CD4-positive, alpha-beta T cell (primary cell): ENCODE measurements at regions not wholly inside any gene's neighbourhood (a gene's known extent, or its start where the extent isn't known, plus 50 kb on each side); places are given as distances from the start of the nearest gene placed in this dataset.

Source experiments
- ATAC-seq: fragments of 200-7000 bp; cut with Tn5 transposase; one replicate; pipeline ENCODE4 v1.10.0; 2022; ENCODE audit warnings: mild to moderate bottlenecking; ENCODE audit not compliant: poor library complexity
- CTCF ChIA-PET: fragments of 350-600 bp; sonication (Branson Sonifier 250); formaldehyde crosslinking; loops from one replicate; lab custom pipeline; 2021; ENCODE audit warnings: antibody characterized with exemption, inconsistent platforms; lab: Charles Lee
- POLR2A ChIA-PET: fragments of 350-600 bp; sonication (Branson Sonifier 250); formaldehyde crosslinking; loops from one replicate; lab custom pipeline; 2021; ENCODE audit warnings: antibody characterized with exemption, inconsistent platforms; lab: Charles Lee
- DNase-seq, 14 experiments: peaks; one replicate each; pipeline ENCODE4 v3.0.0-alpha.2; 2013 to 2020; ENCODE audit warnings: mixed read lengths in 2 of 14
- H3K27ac ChIP-seq, 2 donors: one replicate each; pipeline versions ENCODE4 v1.5.1 to v1.7.0; 2013; ENCODE audit warnings: low read length in 2 of 2, low read depth in 1 of 2, mild to moderate bottlenecking in 1 of 2
- H3K27me3 ChIP-seq, 2 experiments: 1 replicate in 1 of 2; 2 replicates in 1 of 2; pipeline versions ENCODE4 v1.6.1 to v1.7.0; 2013; ENCODE audit warnings: low read length in 2 of 2, control low read depth in 1 of 2, mild to moderate bottlenecking in 1 of 2, moderate library complexity in 1 of 2; ENCODE audit not compliant: insufficient read depth in 2 of 2, control insufficient read depth in 1 of 2
- H3K36me3 ChIP-seq: one replicate; pipeline ENCODE4 v1.6.1; 2013; ENCODE audit warnings: low read length, control low read depth; ENCODE audit not compliant: insufficient read depth
- H3K4me1 ChIP-seq: one replicate; pipeline ENCODE4 v1.6.1; 2013; ENCODE audit warnings: low read length, control low read depth; ENCODE audit not compliant: insufficient read depth
- H3K4me3 ChIP-seq: one replicate; pipeline ENCODE4 v1.5.1; 2013; ENCODE audit warnings: mild to moderate bottlenecking, low read length, moderate library complexity
- H3K9me3 ChIP-seq, 2 experiments: 1 replicate in 1 of 2; 2 replicates in 1 of 2; pipeline versions ENCODE4 v1.6.1 to v1.7.0; 2013; ENCODE audit warnings: low read length in 2 of 2, mild to moderate bottlenecking in 2 of 2, control low read depth in 1 of 2, moderate library complexity in 1 of 2; ENCODE audit not compliant: control insufficient read depth in 1 of 2, insufficient read depth in 1 of 2
- H3K27ac Mint-ChIP-seq: one replicate; pipeline ENCODE4 v1.8.0; 2020; ENCODE audit warnings: mixed read lengths
- H3K27me3 Mint-ChIP-seq: one replicate; pipeline ENCODE4 v1.8.0; 2021; ENCODE audit warnings: mixed read lengths
- H3K36me3 Mint-ChIP-seq: one replicate; pipeline ENCODE4 v1.8.0; 2021; ENCODE audit warnings: low read depth, mixed read lengths
- H3K4me1 Mint-ChIP-seq: one replicate; pipeline ENCODE4 v1.8.0; 2021; ENCODE audit warnings: low read depth, mixed read lengths
- H3K4me3 Mint-ChIP-seq: one replicate; pipeline ENCODE4 v1.8.0; 2020; ENCODE audit warnings: mild to moderate bottlenecking, mixed read lengths
- H3K9me3 Mint-ChIP-seq: one replicate; pipeline ENCODE4 v1.8.0; 2020; ENCODE audit warnings: mixed read lengths
- CTCF ChIP-seq: fragments of 200-600 bp; IDR thresholded peaks from one replicate; pipeline ENCODE4 v1.8.0; 2022; ENCODE audit warnings: antibody characterized with exemption, mild to moderate bottlenecking
- intact Hi-C, 2 experiments: fragments of 100-400 bp; cut with DNase I in 1 of 2; cut with micrococcal nuclease in 1 of 2; formaldehyde crosslinking; loops; one replicate each; pipeline versions ENCODE4 v1.15.1 to v1.9.0; 2023 to 2025; cut with DNase I, micrococcal nuclease

- no peaks in the 10 kb centered on the region for H3K4me1 Mint-ChIP-seq
- H3K36me3 ChIP-seq = no peaks in the 10 kb centered on the region
- H3K27me3 Mint-ChIP-seq = no peaks in the 10 kb centered on the region
- peaks cover 7% of the 10 kb centered on the region for H3K9me3 Mint-ChIP-seq
- TF ChIP-seq CTCF = no peak
- no peaks in the 10 kb centered on the region for H3K36me3 Mint-ChIP-seq
- no peak for DNase-seq
- H3K27me3 ChIP-seq = no peaks in the 10 kb centered on the region
- intact Hi-C loops = no loop called here
- H3K4me3 Mint-ChIP-seq = no peak overlapping the region
- no peak overlapping the region for H3K27ac Mint-ChIP-seq
- H3K27ac ChIP-seq = no peak overlapping the region
- no peak overlapping the region for H3K4me3 ChIP-seq
- no peaks in the 10 kb centered on the region for H3K9me3 ChIP-seq
- ChIA-PET POLR2A (no interaction called here), CTCF (no interaction called here)
- H3K4me1 ChIP-seq = no peaks in the 10 kb centered on the region
- ATAC-seq = no peak
These were observed 1142.1 kb upstream of the CADM2 start for GRCh38 chr3:83816653-83817052.

GRCh38 chr3:83821506-83821905 is 1137.3 kb upstream of the CADM2 start:
- Mint-ChIP-seq H3K27me3 (no peaks in the 10 kb centered on the region), H3K4me3 (no peak overlapping the region), H3K4me1 (no peaks in the 10 kb centered on the region), H3K9me3 (peaks cover 5% of the 10 kb centered on the region), H3K27ac (no peak overlapping the region), H3K36me3 (no peaks in the 10 kb centered on the region)
- TF ChIP-seq CTCF = no peak
- Histone ChIP-seq H3K36me3 (no peaks in the 10 kb centered on the region), H3K4me1 (no peaks in the 10 kb centered on the region), H3K27ac (no peak overlapping the region), H3K27me3 (no peaks in the 10 kb centered on the region), H3K9me3 (peaks cover 0 to 4% of the 10 kb centered on the region in 2 experiments), H3K4me3 (no peak overlapping the region)
- ATAC-seq (no peak), DNase-seq (no peak)
- intact Hi-C loops = no loop called here
- CTCF ChIA-PET = no interaction called here
- POLR2A ChIA-PET = no interaction called here

GRCh38 chr3:83823095-83823494 is 1135.7 kb upstream of the CADM2 start:
- ChIA-PET CTCF (no interaction called here), POLR2A (no interaction called here)
- TF ChIP-seq CTCF = no peak
- no peaks in the 10 kb centered on the region for H3K36me3 Mint-ChIP-seq
- H3K4me1 ChIP-seq = no peaks in the 10 kb centered on the region
- no peak overlapping the region for H3K4me3 Mint-ChIP-seq
- H3K9me3 Mint-ChIP-seq = peaks cover 5% of the 10 kb centered on the region
- H3K27me3 ChIP-seq = no peaks in the 10 kb centered on the region
- H3K4me1 Mint-ChIP-seq = no peaks in the 10 kb centered on the region
- no peaks in the 10 kb centered on the region for H3K27me3 Mint-ChIP-seq
- ATAC-seq (no peak), DNase-seq (no peak)
- no peak overlapping the region for H3K4me3 ChIP-seq
- H3K36me3 ChIP-seq = no peaks in the 10 kb centered on the region
- no peak overlapping the region for H3K27ac ChIP-seq
- H3K9me3 ChIP-seq = peaks cover 0 to 4% of the 10 kb centered on the region in 2 experiments
- H3K27ac Mint-ChIP-seq = no peak overlapping the region
- intact Hi-C loops = no loop called here
